CD1c-positive myeloid dendritic cell (primary cell): ENCODE measurements at regions not wholly inside any gene's neighbourhood (a gene's known extent, or its start where the extent isn't known, plus 50 kb on each side); places are given as distances from the start of the nearest gene placed in this dataset.

ENCODE experiments used
- DNase-seq: peaks from one replicate; pipeline ENCODE4 v3.0.0-alpha.2; 2016; ENCODE audit errors: extremely low spot score

DNA sequence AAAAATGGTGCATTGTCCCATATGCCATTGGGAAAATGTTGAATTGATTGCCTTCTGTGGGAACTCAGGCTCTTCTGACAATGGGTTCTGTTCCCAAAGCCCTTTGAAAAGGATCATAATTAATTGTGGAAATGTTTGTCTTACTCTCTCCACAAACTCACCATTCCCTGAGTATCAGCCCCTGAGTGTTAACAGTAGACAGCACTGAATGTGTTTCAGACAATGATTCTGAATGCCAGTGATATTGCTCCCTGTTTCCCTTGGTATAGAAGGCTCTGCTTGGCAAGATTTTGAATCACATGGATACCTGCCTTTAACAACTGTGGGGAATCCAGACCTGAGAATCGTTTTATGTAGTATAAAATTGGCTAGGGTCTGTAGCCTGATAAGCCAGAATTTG lies 1096.8 kb downstream of the ADGRL2 start:
- DNase-seq: no peak

DNA sequence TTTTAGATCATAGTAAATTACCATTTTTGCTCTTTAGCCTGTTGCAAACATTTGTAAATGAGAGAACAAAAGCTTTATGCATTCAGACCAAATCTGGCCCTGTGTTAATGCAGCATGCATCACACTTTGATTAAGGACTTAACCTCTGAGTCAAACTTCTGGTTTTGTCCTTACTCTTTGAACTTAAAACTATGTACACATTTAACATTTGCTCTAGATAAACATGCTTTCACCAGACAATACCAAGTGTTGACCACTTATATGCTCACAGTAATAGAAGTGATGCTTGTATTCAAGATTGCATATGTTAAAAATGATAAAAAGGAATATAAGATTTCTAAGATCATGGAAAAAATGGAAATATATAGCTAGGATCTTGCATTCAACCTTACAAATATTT lies 1095.3 kb downstream of the ADGRL2 start:
- no peak for DNase-seq

DNA sequence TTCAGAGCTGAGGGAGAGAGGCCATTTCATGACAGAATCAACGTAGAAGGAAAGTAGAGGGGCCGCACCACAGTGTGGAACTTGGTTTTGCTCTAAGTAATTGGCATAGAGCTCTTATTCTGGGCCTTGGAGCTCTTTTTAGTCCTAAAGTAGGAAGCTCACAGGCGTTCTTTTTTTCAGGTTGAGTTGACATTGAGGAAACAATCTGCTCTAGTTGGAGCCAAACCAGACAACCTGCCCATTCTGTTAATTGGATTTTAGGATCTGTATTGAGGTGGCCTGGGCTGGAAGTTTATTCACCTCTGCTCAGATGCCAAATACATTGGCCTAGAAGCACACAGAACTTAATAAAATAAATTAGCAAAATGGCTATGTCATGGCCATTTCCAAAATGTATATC lies 1093.9 kb downstream of the ADGRL2 start:
- DNase-seq: no peak

DNA sequence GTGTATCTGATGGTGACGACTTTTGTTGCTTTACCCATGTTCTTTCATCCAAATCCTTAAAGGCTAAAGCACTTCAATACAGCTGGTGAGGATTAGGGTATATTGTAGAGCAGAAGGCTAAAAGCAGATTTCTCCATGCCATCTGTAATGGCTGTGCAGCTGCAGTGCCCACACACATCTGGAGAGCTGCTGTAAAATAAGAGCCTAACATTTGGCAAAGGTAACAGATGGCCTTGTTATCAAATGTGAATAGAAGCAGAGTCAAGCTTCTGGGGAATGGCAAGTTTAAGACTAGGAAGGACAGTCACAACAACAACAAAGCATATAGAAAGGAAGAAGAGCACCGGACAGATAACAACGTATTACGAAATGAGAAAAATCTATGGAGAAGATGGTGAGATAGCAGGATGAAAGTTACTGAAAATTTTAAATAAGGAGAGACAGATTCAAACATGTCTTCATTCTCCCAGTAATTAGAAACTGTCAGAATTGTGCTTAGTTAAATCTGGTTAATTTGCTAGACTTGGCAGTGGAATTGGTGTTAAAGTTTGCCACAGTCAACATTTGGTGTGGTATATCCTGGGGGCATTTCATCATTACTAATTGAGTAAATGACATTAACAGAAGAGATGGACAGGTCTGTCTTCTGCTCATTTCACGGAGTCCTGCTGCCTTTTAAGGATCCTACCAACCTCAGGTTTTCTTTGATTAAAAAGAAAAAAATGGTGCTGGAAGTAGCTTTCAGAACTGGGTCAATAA lies 1093.2 kb downstream of the ADGRL2 start:
- no peak for DNase-seq

DNA sequence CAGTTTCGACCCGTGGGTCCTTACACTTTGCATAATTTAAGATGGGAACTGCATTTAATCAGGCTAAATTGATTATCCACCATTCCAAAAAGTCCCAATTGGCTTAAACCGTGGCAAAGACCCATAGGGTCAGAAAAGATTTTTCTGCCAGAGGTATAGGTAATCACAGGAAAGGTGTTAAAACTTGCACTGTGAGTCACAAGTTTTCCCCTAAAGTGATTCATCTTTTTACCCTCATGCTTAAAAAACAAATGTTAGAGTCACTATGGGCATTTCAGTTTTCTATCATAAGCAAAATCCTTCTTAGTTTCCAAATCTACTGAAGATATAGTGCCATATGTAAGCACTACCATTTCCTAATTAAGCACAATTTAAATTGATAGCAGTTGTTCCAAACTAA lies 1079.8 kb downstream of the ADGRL2 start:
- DNase-seq: no peak

DNA sequence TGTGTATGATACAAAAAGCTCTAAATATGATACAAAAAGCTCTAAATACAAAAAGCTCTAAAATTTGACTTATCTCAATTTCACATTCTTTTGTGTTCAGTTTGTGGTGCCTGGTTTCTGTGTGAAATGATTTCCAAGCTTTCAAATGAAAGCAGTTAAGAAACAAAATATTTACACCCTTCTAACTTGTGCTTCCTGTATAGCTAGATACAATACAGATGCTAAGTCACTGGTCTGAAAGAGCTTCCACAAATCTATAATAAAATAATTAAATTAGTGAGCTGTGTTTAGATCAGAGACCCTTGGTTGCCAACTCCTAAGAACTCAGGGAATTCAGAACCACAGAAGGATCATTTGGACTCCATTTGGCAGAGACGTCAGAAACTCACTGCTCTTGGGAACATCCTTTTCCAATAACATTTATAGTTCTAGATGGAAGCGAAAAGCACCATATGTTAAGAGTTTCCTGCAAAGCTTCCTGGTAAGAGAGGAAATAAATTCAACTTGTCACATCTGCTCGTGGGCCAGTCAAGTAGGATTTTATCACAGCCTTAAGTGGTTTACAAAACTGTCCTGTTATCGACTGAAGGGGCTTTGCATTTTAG lies 1079.1 kb downstream of the ADGRL2 start:
- DNase-seq: no peak

DNA sequence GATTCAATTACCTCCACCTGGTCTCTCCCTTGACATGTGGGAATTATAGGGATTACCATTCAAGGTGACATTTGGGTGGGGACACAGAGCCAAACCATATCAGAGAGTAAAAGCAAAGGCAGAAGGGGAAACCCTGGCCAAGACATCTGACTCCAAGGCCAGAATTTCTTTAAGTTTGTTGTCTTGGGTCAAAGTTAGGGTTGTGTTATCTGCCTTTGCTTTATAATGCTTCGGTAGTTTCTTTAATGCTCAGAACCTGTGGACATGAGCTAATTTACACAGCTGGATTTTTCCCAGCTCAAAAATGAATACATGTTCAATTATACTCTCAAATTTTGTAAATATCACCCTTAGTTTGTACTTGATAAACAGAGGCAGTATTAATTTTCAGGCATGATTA lies 1074.4 kb downstream of the ADGRL2 start:
- no peak for DNase-seq

DNA sequence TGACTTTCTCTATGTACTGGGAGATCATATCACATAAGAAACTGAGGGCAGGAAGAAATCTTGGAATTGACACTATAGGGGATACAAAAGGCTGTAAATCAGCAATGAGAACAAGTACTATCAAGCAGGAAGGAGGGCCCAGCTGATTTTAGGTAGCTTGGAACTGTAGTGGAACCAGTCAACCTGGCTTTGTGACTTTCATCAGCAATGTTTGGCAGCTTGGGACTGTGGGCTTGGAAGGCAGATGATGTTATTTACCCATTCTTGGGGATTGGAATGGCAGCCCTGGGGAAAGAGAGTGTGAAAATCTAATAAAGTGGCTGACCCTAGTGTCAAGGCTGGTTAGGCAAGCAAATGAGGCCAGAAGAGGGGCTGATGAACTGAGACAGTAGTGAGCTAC lies 1073.3 kb downstream of the ADGRL2 start:
- no peak for DNase-seq

DNA sequence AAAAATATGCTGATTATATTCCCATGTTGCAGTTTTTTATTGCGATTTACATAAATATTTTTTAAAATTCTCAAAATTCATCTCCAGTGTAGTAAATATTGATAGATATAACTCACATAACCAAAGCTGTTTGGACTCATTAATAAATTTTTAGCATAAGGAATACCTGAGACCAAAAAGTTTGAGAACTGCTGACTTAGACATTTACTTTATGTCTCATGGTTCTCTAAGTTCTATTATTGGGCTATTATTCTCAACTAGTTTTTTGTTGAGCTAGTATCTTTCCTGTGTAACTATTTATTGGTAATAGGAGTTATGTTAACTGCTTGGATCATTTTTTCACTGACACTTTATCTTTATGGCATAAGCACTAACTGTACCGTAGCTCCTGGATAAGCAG lies 1069.6 kb downstream of the ADGRL2 start:
- DNase-seq: no peak

DNA sequence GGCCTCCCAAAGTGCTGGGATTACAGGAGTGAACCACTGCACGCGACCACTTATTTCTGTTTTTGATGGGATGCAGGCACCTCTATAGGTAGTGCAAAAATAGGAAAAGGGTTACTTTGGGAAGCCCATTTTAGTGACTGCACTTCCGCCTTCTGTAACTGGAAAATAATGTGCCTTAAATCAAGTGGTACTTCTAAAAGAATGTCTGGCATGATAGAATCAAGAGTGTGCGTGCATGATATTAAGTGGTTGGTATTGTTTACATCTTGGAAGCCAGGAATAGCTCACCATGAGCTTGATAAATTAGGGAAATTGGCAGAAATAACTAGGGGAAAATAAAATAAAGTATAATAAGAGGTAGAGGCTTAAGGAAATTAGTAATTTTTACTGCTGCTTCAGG lies 1067.0 kb downstream of the ADGRL2 start:
- no peak for DNase-seq

DNA sequence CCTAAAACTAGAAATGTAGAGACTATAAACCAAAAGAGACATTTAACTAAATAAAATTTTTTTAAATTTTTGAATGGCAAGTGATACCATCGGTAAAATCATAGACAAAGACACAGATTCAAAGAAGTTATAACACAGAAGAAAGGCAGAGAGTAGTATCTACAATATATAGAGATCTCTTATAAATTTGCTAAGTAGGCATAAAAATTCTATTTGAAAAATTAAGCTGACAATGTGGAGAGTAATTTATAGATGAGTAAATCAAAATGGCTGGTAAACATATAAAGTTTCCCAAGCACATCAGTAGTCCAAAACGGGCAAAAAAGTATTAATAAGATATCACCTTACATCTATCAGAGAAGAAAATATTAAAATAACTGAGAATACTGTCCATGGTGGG lies 1061.0 kb downstream of the ADGRL2 start:
- no peak for DNase-seq

DNA sequence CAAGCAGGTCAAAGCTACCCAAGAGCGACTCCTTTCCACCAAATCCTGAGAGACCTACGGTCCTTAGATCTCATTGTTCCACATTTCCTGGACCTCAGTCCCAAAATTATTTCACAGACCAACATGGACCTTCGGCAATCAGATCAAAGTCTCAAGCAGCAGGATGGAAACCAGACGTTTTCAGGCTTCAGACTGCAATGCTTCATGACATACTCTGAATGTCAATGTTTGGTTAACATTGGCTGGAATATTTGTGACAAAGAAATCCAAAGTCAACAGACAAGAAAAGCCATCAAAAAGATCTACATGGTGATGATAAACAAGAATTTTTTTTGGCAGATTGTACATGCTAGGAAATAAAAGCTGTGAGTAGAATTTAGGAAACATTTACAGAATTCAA lies 1057.3 kb downstream of the ADGRL2 start:
- no peak for DNase-seq

DNA sequence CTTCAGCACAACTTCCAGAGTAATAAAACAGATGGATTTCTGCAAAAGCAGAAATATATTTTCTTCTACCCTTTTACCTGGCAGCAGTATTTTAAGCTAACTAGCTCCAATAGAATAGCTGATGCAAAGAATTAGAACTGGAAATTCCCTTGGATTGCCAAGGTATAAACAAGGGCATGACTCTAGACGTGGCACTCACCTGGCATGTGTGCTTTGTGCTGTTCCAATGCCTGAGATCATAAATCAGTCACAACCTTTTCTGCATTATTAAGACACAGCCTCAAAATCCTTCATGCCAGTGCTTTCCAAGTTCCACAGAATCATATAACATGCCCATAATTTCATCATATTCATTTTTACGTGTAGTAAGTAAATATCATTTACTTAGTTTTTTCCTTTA lies 1048.7 kb downstream of the ADGRL2 start:
- no peak for DNase-seq

DNA sequence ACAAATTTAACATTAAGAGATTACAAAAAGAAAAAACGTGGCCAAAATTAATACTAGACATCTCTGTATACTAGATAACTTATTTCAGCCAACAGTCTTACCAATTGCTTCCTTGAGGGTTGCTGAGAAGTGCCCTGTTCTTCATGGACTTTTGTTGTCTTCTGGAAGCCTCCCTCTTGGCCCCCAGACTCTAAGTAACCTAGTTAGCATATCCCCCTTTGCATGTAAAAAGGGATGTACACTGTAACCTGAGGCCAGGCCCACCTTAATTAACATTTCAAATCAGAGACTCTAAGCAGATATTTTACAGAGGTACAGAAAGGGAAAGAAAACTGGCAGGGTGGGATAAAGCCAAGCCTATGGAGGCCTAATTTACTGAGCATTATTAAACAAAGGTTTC lies 1047.3 kb downstream of the ADGRL2 start:
- no peak for DNase-seq

DNA sequence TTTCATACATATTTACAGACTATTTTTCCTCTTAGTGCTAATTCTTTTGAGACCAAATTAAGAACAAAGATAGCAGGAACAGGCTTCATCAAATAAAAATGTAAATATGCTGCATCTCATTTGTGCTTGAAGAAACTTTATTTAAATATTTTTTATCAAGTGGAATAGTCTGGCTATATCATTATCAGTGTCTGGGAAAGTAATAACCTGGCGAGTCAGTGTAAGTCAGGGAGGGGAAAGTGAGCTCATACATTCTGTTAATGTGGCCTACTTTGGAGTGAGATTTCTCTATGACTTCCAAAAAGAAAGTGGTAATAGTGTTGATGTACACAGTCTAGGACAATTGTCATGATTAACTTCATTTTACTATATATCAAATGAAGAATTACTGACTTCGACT lies 1045.1 kb downstream of the ADGRL2 start:
- no peak for DNase-seq

DNA sequence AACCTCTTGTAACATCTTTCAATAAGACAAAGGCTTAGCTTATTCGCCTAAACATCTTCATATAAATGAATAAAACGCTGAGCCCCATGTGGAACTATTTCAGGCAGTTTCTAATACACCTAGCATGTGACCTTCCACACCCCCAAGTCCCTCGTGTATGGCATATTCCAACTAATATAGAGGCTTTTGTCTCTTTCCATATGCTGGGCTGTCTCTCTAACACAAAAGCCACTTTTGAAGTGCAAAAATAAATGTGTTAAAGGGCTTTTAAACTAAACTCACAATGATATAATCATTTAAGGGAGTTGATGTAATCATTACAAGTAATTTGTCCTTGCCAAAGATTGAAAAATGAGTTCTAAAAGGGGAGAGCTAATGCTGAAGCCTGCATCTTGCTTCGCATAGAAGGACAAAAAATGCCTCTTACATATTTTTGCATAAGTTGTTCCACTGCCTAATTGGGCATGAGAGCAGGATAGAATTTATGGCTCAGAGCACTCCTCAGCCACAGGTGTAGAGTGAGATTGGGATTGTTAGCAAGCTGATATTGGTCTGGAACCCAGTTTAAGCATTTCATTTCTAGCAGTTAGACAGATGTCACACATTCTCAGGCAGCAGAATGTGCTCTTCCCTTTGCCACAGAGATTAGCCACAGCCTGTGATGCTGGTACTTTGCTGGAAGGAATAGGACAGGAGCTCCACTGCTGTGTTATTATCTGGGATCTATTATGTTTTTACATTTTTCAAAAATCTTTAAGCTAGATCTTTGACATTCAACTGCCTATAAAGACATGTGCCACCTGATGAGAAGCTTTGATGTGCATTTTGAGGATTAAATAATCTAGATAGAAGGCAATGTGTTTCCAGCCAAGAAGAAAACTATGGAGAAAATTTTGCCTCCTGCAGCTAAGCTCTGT lies 1044.4 kb downstream of the ADGRL2 start:
- DNase-seq: no peak

DNA sequence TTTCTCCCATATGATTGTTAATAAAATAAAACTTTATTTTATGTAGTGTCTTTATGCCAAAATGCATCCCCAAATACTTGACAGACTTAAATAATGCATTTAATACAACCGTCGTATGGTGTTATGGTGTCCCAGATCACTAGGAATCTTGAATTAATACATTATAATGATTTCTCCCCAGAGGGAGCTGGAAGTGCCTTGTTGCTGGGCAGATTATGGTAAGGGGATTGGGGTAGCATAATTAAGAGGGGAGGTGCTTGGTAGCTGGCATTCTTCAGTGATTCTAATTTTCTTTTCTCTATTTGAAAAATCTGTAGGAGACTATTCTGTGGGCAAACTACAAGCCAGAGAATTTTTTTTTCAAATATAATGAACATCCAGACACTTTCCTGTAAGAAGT lies 1043.7 kb downstream of the ADGRL2 start:
- no peak for DNase-seq

DNA sequence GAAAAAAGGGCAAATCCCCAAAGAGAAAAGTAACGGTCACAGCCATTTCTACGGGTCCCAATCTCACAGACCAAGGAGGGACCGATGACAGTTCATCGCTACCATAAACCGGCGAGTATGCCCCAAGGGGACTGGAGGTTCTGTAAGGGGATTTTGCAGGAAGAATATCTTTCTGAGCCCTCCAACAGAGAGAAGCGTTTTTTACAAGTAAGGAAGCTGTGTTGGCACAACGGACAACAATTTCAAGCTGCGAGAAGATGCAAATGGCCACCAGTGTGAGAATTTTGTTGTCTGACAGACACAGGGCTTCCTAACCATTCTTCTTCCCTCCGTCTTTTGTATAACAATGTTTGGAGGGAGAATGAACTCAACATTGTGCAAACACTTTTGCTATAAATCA lies 1043.1 kb downstream of the ADGRL2 start:
- DNase-seq: no peak

DNA sequence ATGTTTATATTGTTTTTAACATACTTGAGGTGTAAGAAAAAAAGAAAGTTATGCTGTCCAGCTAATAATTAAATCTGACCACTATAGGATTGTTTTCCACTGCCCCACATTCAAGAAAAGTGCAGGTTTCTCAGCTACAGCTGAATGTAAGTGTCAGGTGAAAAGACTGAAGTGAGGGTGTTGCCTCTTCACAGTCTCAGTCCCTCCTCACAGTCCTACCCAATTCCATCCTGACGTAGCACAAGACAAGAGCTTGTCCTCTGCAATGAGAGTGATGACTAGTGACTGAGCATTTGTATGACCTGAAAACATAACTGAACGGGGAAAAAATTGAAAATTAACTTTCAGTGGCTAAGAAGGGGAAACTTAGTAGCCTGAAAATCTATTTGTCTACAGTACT lies 1039.5 kb downstream of the ADGRL2 start:
- DNase-seq: no peak

DNA sequence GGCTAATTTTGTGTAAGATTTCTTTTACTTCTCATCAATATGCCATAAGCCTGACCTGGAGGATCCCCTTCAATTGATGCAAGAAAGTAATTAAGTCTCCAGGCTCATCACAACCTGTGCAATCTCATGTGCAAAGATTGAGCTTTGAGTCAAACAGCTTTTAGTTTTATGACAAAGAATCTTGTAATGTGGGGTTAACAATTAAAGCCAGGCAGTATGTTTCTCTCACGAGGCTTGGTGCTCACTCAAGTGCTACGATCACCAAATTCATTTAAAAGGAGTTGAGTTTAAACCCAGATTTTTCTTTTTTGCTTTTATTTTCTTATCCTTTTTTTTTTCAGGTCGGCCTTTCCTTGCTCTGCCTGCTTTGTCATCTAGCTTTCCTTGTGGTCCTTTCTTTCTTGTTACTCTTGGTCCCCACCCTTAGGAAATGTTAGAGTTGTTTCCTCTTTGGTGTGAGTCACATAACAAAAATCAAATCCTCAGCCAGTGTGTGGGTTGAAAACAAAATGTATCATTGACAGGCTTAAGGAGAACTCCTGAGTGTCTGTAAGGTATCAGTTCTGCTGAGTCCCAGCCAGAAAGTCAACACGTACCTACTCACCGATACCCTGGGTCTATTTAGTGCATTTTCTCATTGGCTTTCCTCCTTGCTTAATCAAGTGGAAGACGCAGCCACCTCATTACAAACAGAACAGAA lies 1037.2 kb downstream of the ADGRL2 start:
- no peak for DNase-seq

DNA sequence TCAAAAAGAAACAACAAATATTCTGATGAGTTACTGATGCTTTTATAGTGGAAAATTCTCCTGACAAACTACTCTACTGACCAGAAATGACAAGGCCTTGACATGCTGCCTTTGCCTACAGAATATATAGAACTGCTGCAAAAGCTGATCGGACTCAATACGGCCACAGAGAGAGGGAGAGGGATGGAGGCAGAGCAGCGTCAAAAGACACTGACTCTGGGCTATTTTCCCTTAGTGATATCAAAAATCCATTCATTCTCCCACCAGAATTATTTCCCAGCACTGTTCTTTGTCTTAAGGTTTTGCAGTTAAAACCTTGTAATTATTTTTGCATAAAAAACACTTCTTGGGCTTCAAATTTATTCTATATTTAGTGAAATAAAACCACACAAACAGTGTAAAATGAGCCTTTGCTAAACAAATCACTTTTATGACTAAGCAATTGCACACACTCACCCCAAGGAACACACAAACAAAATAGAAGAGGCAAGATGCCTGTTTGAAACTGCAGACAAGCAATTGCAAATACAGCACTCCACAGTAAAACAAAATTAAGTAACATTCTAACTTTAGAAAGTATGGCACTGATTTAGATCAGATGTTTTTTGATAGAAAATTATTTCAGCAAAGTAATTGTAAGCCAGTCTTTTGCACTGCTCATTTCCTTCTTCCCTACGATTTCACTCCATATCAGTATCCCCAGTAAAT lies 1036.4 kb downstream of the ADGRL2 start:
- no peak for DNase-seq
